HG02970 (cell line): ENCODE measurements at regions not wholly inside any gene's neighbourhood (a gene's known extent, or its start where the extent isn't known, plus 50 kb on each side); places are given as distances from the start of the nearest gene placed in this dataset.
"Not testable (repeated sequence)": the region's sequence is repeated elsewhere in the genome, so short reads cannot be mapped to it uniquely, and the experiment has no call there.

Experiments used
- ATAC-seq: cut with Tn5 transposase; IDR thresholded peaks from one replicate; pipeline ENCODE4 v1.9.1; 2021; ENCODE audit warnings: mild to moderate bottlenecking, moderate library complexity, moderate number of reproducible peaks; ENCODE audit not compliant: unreplicated experiment, low FRiP score

DNA sequence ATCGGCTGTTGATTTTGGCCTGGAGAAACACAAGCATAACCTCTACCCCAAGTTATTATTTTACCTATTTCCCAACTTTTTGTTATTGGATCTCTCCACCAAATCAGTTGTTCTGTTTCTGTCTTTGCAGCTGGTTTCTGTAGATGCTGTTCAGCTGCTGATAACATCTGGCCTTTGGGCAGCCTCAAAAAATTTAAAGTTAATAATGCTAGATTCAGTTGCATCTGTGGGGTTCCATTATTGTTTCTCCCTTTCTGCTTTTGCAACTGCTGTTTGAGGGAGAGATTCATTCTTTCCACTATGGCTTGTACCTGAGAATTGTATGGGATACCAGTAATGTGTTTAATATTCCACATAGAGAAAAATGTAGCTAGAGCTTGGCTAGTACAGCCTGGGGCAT, 118.7 kb upstream of the IGFBP3 start:
- ATAC-seq = not testable (repeated sequence)

DNA sequence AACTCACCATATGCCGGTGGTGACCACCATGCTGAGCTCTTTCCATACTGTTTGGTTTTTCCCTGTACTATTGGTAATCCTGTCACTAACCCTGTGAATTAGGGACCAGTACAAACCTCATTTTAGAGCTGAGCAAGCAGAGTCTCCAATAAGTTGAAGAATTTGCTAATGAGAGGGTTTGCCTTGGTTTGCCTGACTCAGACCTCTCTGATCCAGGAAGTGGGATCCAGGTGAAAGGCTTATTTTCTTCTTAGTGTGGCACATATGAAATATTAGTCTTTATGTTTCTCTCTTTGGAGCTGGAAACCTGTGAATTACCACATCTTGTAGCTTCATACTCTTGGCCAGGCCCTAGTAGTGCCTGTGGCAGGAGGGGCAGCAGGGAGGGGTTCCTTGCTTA, 114.1 kb upstream of the IGFBP3 start:
- ATAC-seq = no peak

- ATAC-seq = no peak
Observed at GRCh38 chr7:46034056-46034768, 113.1 kb upstream of the IGFBP3 start.

- ATAC-seq = no peak
Observed at GRCh38 chr7:46033592-46033991, 112.5 kb upstream of the IGFBP3 start.

- no peak for ATAC-seq
Observed at GRCh38 chr7:46032942-46033341, 111.9 kb upstream of the IGFBP3 start.

DNA sequence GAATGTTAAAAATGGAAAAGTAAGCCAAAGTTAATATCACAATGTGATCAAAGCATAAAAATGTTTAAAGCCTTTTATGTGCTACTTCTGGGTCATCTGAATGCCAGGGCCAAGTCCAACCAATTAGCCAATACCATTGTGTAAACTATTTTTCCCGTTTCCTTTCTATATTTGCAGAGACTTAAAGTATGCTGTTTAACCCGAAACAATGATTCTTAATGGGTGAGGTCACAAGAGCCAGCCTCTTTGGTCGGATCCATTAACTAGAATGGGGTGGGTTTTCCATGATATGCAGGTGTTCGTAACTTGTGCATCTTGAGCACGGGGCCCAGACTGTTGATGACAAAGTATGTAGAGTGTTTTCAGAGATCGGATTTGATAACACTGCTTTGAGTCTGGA, 111.3 kb upstream of the IGFBP3 start:
- ATAC-seq = no peak

GRCh38 chr7:46029111-46029704, 108.1 kb upstream of the IGFBP3 start:
- ATAC-seq = no peak

GRCh38 chr7:46028246-46028645, 107.2 kb upstream of the IGFBP3 start:
- ATAC-seq = no peak

- no peak for ATAC-seq
Observed at GRCh38 chr7:46026741-46027140, 105.7 kb upstream of the IGFBP3 start.

DNA sequence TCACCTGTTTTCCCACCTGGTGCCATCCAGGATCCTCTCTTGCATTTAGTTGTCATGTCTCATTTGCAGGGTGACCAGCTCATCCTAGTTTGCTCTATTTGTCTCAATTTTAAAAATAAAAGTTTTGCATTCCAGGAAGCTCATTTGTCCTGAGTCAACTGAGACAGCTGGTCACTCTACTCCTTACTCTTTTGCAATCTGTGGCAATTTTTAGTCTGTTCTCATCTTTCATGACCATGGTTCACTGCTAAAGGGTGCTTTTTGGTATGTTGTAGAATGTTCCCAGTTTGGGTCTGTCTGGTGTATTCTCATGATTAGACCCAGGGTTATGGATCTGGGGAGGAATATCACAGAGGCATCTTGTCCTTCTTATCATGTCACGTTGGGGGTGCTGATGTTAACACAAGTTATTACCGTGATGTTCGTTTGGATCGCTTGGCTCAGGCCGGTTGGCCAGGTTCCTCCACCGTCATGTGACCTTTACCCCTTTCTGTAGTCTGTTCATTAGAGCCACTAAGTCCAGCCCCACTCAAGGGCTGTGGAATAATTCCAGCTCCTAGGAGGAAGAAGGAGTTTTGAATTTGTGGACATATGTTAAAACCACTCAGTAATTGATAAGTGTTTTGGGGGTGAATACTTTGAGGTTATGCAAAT, 103.3 kb upstream of the IGFBP3 start:
- no peak for ATAC-seq

DNA sequence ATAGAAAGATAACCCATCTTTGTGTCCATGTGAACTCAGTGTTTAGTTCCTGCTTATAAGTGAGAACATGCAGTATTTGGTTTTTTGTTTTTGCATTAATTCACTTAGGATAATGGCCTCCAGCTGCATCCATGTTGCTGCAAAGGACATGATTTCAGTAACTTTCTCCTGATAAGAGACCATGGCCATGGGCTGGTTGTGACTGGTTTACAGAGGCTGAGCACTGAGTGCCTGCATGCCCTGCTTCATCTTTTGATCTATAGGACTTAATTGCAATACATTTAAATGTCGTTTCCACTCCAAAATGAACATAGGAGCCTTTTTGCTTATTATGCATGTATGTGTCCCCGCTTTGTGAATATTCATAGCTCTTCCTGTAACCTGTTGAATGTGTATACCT, 101.3 kb upstream of the IGFBP3 start:
- ATAC-seq = no peak

DNA sequence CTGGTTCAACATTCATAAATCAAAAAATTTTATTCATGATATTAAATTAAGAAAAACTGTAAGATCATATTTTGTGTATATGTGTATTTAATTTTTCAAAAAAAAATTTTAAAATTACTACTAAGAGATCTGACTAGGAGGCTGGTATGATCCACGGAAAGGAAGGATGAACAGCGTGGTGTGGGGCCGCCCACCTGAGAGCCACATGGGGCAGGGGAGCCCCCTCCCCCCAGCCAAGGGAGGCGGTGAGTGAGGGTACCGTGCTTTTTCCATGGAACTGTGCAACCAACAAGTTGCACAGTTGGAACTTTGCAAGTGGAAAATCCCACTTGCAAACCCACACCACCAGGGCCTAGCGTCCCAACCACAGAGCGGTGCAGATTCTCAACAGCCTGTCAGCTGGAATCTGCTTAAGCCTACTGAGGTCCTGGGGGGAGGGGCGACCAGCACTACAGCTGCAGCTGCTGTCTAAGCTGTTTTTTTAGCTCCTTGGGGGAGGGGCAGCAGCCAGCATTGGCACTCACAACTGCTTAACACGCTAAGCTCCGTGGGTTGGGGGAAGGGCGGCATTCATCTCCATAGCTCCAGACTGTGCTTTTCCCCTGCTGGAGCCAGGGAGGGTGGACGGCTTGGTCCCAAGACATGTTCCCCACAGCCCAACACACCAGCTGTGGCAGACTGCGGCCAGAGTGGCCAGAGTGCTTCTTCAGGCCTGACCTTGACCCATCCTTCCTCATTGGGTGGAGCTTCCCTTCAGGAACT, 94.2 kb upstream of the IGFBP3 start:
- no peak for ATAC-seq

GRCh38 chr7:46011501-46011900, 90.4 kb upstream of the IGFBP3 start:
- no peak for ATAC-seq

- ATAC-seq = no peak
Observed at GRCh38 chr7:46011059-46011458, 90.0 kb upstream of the IGFBP3 start.

- no peak for ATAC-seq
Observed at GRCh38 chr7:46009211-46009610, 88.1 kb upstream of the IGFBP3 start.

DNA sequence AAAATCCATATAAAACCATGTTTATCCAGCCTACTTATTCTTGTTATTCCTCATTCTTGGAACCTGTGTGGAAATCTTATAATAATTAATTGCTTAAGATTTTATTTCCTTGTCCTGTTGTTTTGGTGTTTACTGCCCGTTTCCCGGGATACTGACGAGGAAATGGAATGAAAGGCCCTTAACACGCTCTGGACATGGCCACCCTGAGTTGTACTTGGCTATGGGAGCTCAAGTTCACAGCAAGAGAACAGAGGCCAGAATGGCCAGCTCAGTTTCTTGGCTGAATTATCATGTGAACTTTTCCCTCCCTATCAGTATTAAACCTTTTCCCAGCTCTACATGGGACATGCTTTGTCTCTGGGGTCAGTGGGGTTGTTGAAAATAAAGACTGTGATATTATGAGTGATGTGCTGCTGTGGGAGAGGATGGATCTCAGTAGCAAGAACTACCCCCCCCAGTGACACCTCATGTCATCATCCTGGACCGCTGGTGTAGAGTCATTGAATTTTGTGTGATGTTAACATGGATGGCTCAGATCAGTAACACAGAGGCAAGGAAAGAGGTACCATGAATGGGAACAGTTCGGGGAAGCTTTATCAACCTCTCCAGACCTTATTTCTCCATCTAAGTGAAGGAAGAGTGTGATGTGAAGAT, 87.0 kb upstream of the IGFBP3 start:
- no peak for ATAC-seq

DNA sequence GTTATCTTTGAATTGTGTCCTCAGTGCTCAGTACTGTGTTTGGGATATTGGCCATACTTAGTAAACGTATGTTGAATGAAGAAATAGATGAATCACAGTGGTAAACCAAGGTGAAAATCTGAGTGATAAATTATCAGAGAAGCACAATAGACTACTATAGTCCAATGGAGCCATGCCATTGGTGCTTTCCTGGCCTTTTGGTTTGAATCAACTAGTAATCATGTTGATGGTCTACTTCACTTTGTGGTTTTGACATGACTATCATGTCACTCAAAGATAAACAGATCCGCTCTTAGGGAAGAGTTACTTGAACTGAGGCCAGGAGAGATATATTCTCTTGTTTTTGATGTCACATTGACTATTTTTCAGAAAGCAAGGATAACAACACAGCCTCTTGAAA, 86.1 kb upstream of the IGFBP3 start:
- no peak for ATAC-seq

DNA sequence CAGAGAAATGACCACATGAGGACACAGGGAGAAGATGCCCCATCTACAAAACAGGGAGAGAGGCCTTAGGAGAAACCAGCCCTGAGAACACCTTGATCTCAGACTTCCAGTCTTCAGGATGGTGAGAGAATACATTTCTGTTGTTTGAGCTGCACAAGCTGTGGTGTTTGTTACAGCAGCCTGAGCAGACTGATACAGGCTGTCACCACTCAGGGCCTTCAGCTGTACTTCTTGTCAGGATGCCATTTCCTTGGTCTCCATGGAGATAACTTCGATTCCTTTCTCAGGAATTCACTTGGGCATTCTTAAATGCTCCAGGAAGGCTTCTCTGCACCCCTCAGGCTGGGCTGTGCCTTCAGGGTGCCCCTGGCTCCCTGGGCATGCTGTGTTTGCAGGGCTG, 85.7 kb upstream of the IGFBP3 start:
- ATAC-seq = no peak

DNA sequence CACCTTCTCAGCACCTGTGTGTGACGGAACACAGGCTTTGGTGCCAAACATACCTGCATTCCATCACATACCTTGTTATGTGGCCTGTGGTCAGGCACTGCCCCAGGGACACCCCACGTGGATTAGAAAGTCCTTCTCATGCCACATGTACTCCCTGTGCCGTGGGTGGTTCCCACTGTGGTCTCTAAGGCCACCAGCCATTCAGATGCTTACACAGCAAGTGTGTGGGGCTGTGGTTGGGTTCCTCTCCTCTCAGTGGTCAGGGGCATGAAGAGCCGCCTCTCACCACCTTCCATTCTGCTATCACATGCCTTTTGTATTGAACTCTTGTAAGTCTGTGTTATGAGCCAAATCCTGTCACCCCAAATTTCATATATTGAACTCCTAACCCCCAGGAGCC, 85.1 kb upstream of the IGFBP3 start:
- ATAC-seq = no peak

DNA sequence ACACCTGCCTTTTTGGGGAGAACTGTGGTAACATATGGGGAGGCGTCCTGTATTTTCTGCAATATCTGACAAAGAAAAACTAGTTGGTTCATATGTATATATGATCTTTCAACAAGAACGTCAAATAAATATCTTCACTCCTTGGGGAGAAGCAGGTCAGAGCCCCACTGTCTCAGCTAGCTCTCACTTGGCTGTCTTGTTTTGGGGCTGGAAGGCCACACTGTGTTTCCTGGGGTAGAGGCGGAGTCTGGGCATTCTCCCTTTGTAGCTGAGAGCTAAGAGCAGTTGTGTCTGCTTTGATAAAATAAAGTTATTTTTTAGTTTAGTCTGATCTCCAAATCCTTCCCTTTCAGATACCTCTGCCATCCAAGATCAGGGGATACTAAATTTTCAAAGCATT, 83.9 kb upstream of the IGFBP3 start:
- ATAC-seq = no peak
